HepG2 (cell line): ENCODE measurements at regions not wholly inside any gene's neighbourhood (a gene's known extent, or its start where the extent isn't known, plus 50 kb on each side); places are given as distances from the start of the nearest gene placed in this dataset.

ENCODE experiments used
- EZH2 ChIP-seq: conservative IDR thresholded peaks from 2 replicates; pipeline ENCODE4 v1.6.1; 2012; ENCODE audit warnings: mild to moderate bottlenecking, low read depth, low read length, moderate library complexity
- MXD4 ChIP-seq: IDR thresholded peaks from 2 replicates; pipeline ENCODE4 v1.6.1; 2016; ENCODE audit warnings: mild to moderate bottlenecking, missing biosample characterization, missing genetic modification reagents
- TF ChIP-seq, protein P1 (sequence below): IDR thresholded peaks from 2 replicates; pipeline ENCODE4 v1.6.1; 2016; ENCODE audit warnings: low read depth

DNA sequence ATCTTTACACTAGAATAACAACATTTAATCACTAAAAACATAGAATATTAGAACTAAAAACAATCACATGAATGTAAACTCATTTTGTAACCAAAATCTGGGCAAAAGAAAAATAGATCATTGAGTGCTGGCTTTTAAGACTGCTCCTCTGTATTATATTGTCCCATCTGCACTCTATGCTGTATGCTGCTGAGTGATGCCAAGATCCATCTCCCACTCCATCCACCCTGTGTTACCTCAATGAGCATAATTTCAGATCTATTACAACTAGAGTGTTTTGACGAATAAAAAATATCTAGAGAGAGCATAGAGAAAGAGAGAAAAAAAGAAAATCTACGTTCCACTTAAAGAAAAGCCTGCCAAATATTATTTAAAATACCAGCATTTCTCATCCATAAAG lies 1060.4 kb downstream of the ZPLD1 start:
- TF ChIP-seq EZH2 (no peak), MXD4 (CRISPR knock-in tag) (no peak)
- TF ChIP-seq, protein P1, sequence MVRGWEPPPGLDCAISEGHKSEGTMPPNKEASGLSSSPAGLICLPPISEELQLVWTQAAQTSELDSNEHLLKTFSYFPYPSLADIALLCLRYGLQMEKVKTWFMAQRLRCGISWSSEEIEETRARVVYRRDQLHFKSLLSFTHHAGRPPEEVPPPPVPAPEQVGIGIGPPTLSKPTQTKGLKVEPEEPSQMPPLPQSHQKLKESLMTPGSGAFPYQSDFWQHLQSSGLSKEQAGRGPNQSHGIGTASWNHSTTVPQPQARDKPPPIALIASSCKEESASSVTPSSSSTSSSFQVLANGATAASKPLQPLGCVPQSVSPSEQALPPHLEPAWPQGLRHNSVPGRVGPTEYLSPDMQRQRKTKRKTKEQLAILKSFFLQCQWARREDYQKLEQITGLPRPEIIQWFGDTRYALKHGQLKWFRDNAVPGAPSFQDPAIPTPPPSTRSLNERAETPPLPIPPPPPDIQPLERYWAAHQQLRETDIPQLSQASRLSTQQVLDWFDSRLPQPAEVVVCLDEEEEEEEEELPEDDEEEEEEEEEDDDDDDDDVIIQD (CRISPR knock-in tag), result no peak
